ENCODE measurements at regions not wholly inside any gene's neighbourhood (a gene's known extent, or its start where the extent isn't known, plus 50 kb on each side); places are given as distances from the start of the nearest gene placed in this dataset.
A peak's percentile ranks its signal among the peaks of the same experiment; 100 is the strongest.

DNA sequence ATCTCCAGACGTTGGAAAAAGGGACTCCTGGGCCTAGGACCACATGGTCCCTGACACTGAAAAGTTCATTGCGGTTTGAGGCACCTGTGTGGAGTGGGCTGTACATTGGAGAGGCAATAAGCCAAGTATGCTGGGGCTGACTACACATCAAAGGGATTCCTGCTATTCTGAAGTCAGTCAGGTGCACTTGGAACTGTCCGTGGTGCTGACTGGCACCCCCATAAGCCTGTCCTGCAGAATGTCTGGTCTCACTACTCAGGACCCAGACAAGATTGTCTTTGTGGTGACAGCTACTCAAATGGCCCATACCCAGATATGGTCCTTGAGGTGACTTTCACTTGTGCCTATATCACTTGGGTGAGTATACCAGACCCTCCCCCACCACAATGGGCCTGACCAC lies 150.6 kb downstream of the RWDD3 start (continued):
- TF ChIP-seq, protein P1, sequence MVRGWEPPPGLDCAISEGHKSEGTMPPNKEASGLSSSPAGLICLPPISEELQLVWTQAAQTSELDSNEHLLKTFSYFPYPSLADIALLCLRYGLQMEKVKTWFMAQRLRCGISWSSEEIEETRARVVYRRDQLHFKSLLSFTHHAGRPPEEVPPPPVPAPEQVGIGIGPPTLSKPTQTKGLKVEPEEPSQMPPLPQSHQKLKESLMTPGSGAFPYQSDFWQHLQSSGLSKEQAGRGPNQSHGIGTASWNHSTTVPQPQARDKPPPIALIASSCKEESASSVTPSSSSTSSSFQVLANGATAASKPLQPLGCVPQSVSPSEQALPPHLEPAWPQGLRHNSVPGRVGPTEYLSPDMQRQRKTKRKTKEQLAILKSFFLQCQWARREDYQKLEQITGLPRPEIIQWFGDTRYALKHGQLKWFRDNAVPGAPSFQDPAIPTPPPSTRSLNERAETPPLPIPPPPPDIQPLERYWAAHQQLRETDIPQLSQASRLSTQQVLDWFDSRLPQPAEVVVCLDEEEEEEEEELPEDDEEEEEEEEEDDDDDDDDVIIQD (CRISPR knock-in tag; IDR thresholded peaks at IDR 0.05; ENCODE audit: low read depth), result no peak
- TF ChIP-seq SKI (IDR thresholded peaks at IDR 0.05; ENCODE audit: partially characterized antibody), result no peak
- TF ChIP-seq MXI1 (IDR thresholded peaks at IDR 0.05; ENCODE audit: borderline replicate concordance, low read depth, low read length), result no peak
- no peak for TF ChIP-seq MYC (CRISPR knock-in tag; IDR thresholded peaks at IDR 0.05; ENCODE audit: borderline replicate concordance)
- peak; percentile 97 for TF ChIP-seq MIER2 (CRISPR knock-in tag; IDR thresholded peaks at IDR 0.05)
- TF ChIP-seq FOXO1 (CRISPR knock-in tag; IDR thresholded peaks at IDR 0.05), result no peak
- TF ChIP-seq, protein P2, sequence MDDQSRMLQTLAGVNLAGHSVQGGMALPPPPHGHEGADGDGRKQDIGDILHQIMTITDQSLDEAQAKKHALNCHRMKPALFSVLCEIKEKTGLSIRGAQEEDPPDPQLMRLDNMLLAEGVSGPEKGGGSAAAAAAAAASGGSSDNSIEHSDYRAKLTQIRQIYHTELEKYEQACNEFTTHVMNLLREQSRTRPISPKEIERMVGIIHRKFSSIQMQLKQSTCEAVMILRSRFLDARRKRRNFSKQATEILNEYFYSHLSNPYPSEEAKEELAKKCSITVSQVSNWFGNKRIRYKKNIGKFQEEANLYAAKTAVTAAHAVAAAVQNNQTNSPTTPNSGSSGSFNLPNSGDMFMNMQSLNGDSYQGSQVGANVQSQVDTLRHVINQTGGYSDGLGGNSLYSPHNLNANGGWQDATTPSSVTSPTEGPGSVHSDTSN (CRISPR knock-in tag; IDR thresholded peaks at IDR 0.05; ENCODE audit: borderline replicate concordance), result no peak
- TF ChIP-seq, protein P3, sequence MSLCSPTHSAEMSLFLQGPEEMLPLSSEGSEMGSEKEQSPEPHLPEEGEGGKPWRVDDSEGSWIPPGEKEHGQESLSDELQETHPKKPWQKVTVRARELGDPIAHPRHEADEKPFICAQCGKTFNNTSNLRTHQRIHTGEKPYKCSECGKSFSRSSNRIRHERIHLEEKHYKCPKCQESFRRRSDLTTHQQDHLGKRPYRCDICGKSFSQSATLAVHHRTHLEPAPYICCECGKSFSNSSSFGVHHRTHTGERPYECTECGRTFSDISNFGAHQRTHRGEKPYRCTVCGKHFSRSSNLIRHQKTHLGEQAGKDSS (CRISPR knock-in tag; IDR thresholded peaks at IDR 0.05; ENCODE audit: borderline replicate concordance, low read depth), result no peak
- no peak for TF ChIP-seq ZKSCAN1 (IDR thresholded peaks at IDR 0.05; ENCODE audit: low read length)
- TF ChIP-seq NFKBIZ (CRISPR knock-in tag; IDR thresholded peaks at IDR 0.05), result no peak
- TF ChIP-seq SUZ12 (IDR thresholded peaks at IDR 0.05; ENCODE audit: low read depth, low read length), result no peak
- 0 out of 2 replicates have a peak, but pooled peaks have one; percentile 31 for TF ChIP-seq ZNF441 (CRISPR knock-in tag; IDR thresholded peaks at IDR 0.05; ENCODE audit: borderline replicate concordance)
- no peak for TF ChIP-seq NRL (CRISPR knock-in tag; IDR thresholded peaks at IDR 0.05; ENCODE audit: borderline replicate concordance)
- TF ChIP-seq TCF7 (IDR thresholded peaks at IDR 0.05; ENCODE audit: low read depth), result peak; percentile 54; the same call in 1 of the 2 replicates
- TF ChIP-seq, protein P4, sequence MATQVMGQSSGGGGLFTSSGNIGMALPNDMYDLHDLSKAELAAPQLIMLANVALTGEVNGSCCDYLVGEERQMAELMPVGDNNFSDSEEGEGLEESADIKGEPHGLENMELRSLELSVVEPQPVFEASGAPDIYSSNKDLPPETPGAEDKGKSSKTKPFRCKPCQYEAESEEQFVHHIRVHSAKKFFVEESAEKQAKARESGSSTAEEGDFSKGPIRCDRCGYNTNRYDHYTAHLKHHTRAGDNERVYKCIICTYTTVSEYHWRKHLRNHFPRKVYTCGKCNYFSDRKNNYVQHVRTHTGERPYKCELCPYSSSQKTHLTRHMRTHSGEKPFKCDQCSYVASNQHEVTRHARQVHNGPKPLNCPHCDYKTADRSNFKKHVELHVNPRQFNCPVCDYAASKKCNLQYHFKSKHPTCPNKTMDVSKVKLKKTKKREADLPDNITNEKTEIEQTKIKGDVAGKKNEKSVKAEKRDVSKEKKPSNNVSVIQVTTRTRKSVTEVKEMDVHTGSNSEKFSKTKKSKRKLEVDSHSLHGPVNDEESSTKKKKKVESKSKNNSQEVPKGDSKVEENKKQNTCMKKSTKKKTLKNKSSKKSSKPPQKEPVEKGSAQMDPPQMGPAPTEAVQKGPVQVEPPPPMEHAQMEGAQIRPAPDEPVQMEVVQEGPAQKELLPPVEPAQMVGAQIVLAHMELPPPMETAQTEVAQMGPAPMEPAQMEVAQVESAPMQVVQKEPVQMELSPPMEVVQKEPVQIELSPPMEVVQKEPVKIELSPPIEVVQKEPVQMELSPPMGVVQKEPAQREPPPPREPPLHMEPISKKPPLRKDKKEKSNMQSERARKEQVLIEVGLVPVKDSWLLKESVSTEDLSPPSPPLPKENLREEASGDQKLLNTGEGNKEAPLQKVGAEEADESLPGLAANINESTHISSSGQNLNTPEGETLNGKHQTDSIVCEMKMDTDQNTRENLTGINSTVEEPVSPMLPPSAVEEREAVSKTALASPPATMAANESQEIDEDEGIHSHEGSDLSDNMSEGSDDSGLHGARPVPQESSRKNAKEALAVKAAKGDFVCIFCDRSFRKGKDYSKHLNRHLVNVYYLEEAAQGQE (IDR thresholded peaks at IDR 0.05; ENCODE audit: borderline replicate concordance in 1 of 2, low read depth in 1 of 2, low read length in 2 of 2), result peak; percentile 92 to 96
- 0 out of 4 replicates have a peak, but pooled peaks of 1 of the 2 experiments have one; percentile 44 for TF ChIP-seq KLF16 (CRISPR knock-in tag; IDR thresholded peaks at IDR 0.05)
- no peak for TF ChIP-seq MED1 (CRISPR knock-in tag; IDR thresholded peaks at IDR 0.05)
- no peak for TF ChIP-seq SP5 (CRISPR knock-in tag; IDR thresholded peaks at IDR 0.05; ENCODE audit: borderline replicate concordance, low read depth)
- no peak for TF ChIP-seq STAG1 (CRISPR knock-in tag; IDR thresholded peaks at IDR 0.05)
- peak; percentile 55; the same call in 1 of the 2 replicates for TF ChIP-seq WIZ (CRISPR knock-in tag; IDR thresholded peaks at IDR 0.05)
- TF ChIP-seq, protein P5, sequence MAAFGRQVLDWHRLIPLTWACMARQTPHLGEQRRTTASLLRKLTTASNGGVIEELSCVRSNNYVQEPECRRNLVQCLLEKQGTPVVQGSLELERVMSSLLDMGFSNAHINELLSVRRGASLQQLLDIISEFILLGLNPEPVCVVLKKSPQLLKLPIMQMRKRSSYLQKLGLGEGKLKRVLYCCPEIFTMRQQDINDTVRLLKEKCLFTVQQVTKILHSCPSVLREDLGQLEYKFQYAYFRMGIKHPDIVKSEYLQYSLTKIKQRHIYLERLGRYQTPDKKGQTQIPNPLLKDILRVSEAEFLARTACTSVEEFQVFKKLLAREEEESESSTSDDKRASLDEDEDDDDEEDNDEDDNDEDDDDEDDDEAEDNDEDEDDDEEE (CRISPR knock-in tag; IDR thresholded peaks at IDR 0.05), result no peak
- TF ChIP-seq, protein P6, sequence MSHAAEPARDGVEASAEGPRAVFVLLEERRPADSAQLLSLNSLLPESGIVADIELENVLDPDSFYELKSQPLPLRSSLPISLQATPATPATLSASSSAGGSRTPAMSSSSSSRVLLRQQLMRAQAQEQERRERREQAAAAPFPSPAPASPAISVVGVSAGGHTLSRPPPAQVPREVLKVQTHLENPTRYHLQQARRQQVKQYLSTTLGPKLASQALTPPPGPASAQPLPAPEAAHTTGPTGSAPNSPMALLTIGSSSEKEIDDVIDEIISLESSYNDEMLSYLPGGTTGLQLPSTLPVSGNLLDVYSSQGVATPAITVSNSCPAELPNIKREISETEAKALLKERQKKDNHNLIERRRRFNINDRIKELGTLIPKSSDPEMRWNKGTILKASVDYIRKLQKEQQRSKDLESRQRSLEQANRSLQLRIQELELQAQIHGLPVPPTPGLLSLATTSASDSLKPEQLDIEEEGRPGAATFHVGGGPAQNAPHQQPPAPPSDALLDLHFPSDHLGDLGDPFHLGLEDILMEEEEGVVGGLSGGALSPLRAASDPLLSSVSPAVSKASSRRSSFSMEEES (CRISPR knock-in tag; IDR thresholded peaks at IDR 0.05), result peak; percentile 57; the same call in 1 of the 2 replicates
